CD14-positive monocyte (primary cell): ENCODE measurements at regions not wholly inside any gene's neighbourhood (a gene's known extent, or its start where the extent isn't known, plus 50 kb on each side); places are given as distances from the start of the nearest gene placed in this dataset.

ENCODE experiments used
- DNase-seq, 3 donors: peaks; one replicate each; pipeline ENCODE4 v3.0.0-alpha.2; 2011 to 2022
- H2AFZ ChIP-seq: 2 replicates; pipeline ENCODE4 v1.6.0; 2012; ENCODE audit warnings: mild to moderate bottlenecking, low read depth, low read length, inconsistent platforms; ENCODE audit not compliant: insufficient read depth, poor library complexity, severe bottlenecking
- H3K27ac ChIP-seq, 2 donors: 1 replicate in 1 of 2; 2 replicates in 1 of 2; pipeline ENCODE4 v1.5.1; 2012 to 2013; ENCODE audit warnings: low read length in 2 of 2, control low read depth in 1 of 2, inconsistent platforms in 1 of 2, low read depth in 1 of 2, mild to moderate bottlenecking in 1 of 2
- H3K27me3 ChIP-seq, 2 donors: one replicate each; pipeline versions ENCODE4 v1.6.0 to v1.6.1; 2011 to 2013; ENCODE audit warnings: low read length in 2 of 2; ENCODE audit not compliant: control insufficient read depth in 2 of 2, insufficient read depth in 2 of 2
- H3K36me3 ChIP-seq, 2 donors: replicated peaks in 1 of 2; 1 replicate in 1 of 2; 2 replicates in 1 of 2; pipeline versions ENCODE4 v1.5.1 to v1.6.1; 2012 to 2013; ENCODE audit warnings: low read length in 2 of 2, control low read depth in 1 of 2, inconsistent platforms in 1 of 2, mild to moderate bottlenecking in 1 of 2; ENCODE audit not compliant: insufficient read depth in 2 of 2, control insufficient read depth in 1 of 2
- H3K4me1 ChIP-seq, 2 donors: 1 replicate in 1 of 2; 2 replicates in 1 of 2; pipeline versions ENCODE4 v1.5.1 to v1.6.1; 2012 to 2013; ENCODE audit warnings: low read length in 2 of 2, control low read depth in 1 of 2, inconsistent platforms in 1 of 2, mild to moderate bottlenecking in 1 of 2, moderate library complexity in 1 of 2; ENCODE audit not compliant: insufficient read depth in 2 of 2, control insufficient read depth in 1 of 2
- H3K4me2 ChIP-seq: replicated peaks from 2 replicates; pipeline ENCODE3; 2012; ENCODE audit warnings: low read length, moderate library complexity, mild to moderate bottlenecking; ENCODE audit not compliant: poor library complexity, severe bottlenecking; ENCODE audit errors: extremely low read depth
- H3K4me3 ChIP-seq, 3 experiments: fragments of 200-600 bp in 1 of 3; sonication (generic) in 1 of 3; replicated peaks in 1 of 3; 1 replicate in 2 of 3; 2 replicates in 1 of 3; pipeline ENCODE4 v1.5.1; 2011 to 2013; ENCODE audit warnings: low read length in 3 of 3, mild to moderate bottlenecking in 3 of 3, control low read depth in 2 of 3, low read depth in 2 of 3, inconsistent platforms in 1 of 3, moderate library complexity in 1 of 3
- H3K79me2 ChIP-seq: 2 replicates; pipeline ENCODE4 v1.6.0; 2012; ENCODE audit warnings: mild to moderate bottlenecking, control low read depth, inconsistent platforms, low read length, moderate library complexity; ENCODE audit not compliant: insufficient read depth
- H3K9ac ChIP-seq: 2 replicates; pipeline ENCODE4 v1.6.0; 2017; ENCODE audit warnings: low read length, mild to moderate bottlenecking; ENCODE audit not compliant: insufficient read depth, poor library complexity, severe bottlenecking
- H3K9me3 ChIP-seq, 2 donors: replicated peaks in 1 of 2; 1 replicate in 1 of 2; 2 replicates in 1 of 2; pipeline versions ENCODE4 v1.5.1 to v1.6.1; 2012 to 2013; ENCODE audit warnings: low read length in 2 of 2, control low read depth in 1 of 2; ENCODE audit not compliant: control insufficient read depth in 1 of 2, insufficient read depth in 1 of 2
- H4K20me1 ChIP-seq: 2 replicates; pipeline ENCODE4 v1.6.0; 2012; ENCODE audit warnings: mild to moderate bottlenecking, low read length, control low read depth, moderate library complexity; ENCODE audit not compliant: insufficient read depth
- H3K27ac Mint-ChIP-seq, 7 donors: one replicate each; pipeline ENCODE4 v1.8.0; 2020; ENCODE audit warnings: mild to moderate bottlenecking in 7 of 7, mixed read lengths in 7 of 7, moderate library complexity in 6 of 7, inconsistent platforms in 2 of 7
- H3K27me3 Mint-ChIP-seq, 3 donors: one replicate each; pipeline ENCODE4 v1.8.0; 2021 to 2022; ENCODE audit warnings: low read depth in 3 of 3, mild to moderate bottlenecking in 3 of 3, mixed read lengths in 3 of 3, moderate library complexity in 3 of 3, inconsistent platforms in 1 of 3
- H3K36me3 Mint-ChIP-seq, 2 donors: one replicate each; pipeline ENCODE4 v1.8.0; 2020; ENCODE audit warnings: mixed read lengths in 2 of 2, inconsistent platforms in 1 of 2, mild to moderate bottlenecking in 1 of 2
- H3K4me1 Mint-ChIP-seq: one replicate; pipeline ENCODE4 v1.8.0; 2020; ENCODE audit warnings: mild to moderate bottlenecking, mixed read lengths
- H3K4me3 Mint-ChIP-seq, 2 donors: one replicate each; pipeline ENCODE4 v1.8.0; 2020; ENCODE audit warnings: mild to moderate bottlenecking in 2 of 2, mixed read lengths in 2 of 2, moderate library complexity in 1 of 2
- H3K9me3 Mint-ChIP-seq, 7 donors: one replicate each; pipeline ENCODE4 v1.8.0; 2020 to 2022; ENCODE audit warnings: mixed read lengths in 7 of 7, mild to moderate bottlenecking in 6 of 7, moderate library complexity in 6 of 7, inconsistent platforms in 2 of 7
- CTCF ChIP-seq: fragments of 200-600 bp; IDR thresholded peaks from one replicate; pipeline ENCODE4 v1.8.0; 2022; ENCODE audit warnings: antibody characterized with exemption, mild to moderate bottlenecking
- WGBS: methylation state at CpG from one replicate; pipeline ENCODE4 v1.1.5; 2013; ENCODE audit warnings: missing lambda C conversion rate; ENCODE audit not compliant: insufficient coverage; 5-methylcytosine and 5-hydroxymethylcytosine counted together
- intact Hi-C, 2 donors: fragments of 100-400 bp; cut with micrococcal nuclease; formaldehyde crosslinking; loops; one replicate each; pipeline versions ENCODE4 v1.15.0 to v1.15.1; 2023

GRCh38 chr12:66960006-66960405 is 281.1 kb upstream of the GRIP1 start:
- Histone ChIP-seq H3K4me2 (no peak overlapping the region), H3K9me3 (no peaks in the 10 kb centered on the region), H4K20me1 (no peaks in the 10 kb centered on the region), H3K4me3 (no peak overlapping the region), H3K79me2 (no peaks in the 10 kb centered on the region), H3K27ac (no peak overlapping the region), H3K27me3 (no peaks in the 10 kb centered on the region), H3K9ac (no peak overlapping the region), H2AFZ (no peak overlapping the region), H3K4me1 (peaks cover 21% of the 10 kb centered on the region in 2 donors), H3K36me3 (no peaks in the 10 kb centered on the region)
- no peak for TF ChIP-seq CTCF
- Mint-ChIP-seq H3K4me1 (peaks cover 21% of the 10 kb centered on the region), H3K27me3 (no peaks in the 10 kb centered on the region), H3K27ac (no peak overlapping the region), H3K4me3 (no peak overlapping the region), H3K9me3 (peaks cover 0 to 3% (median 0%) of the 10 kb centered on the region in 7 donors), H3K36me3 (no peaks in the 10 kb centered on the region)
- intact Hi-C loops: no loop called here
- no peak for DNase-seq
- 80% methylated on average over 1 of the region's 1 CpG for WGBS

DNA sequence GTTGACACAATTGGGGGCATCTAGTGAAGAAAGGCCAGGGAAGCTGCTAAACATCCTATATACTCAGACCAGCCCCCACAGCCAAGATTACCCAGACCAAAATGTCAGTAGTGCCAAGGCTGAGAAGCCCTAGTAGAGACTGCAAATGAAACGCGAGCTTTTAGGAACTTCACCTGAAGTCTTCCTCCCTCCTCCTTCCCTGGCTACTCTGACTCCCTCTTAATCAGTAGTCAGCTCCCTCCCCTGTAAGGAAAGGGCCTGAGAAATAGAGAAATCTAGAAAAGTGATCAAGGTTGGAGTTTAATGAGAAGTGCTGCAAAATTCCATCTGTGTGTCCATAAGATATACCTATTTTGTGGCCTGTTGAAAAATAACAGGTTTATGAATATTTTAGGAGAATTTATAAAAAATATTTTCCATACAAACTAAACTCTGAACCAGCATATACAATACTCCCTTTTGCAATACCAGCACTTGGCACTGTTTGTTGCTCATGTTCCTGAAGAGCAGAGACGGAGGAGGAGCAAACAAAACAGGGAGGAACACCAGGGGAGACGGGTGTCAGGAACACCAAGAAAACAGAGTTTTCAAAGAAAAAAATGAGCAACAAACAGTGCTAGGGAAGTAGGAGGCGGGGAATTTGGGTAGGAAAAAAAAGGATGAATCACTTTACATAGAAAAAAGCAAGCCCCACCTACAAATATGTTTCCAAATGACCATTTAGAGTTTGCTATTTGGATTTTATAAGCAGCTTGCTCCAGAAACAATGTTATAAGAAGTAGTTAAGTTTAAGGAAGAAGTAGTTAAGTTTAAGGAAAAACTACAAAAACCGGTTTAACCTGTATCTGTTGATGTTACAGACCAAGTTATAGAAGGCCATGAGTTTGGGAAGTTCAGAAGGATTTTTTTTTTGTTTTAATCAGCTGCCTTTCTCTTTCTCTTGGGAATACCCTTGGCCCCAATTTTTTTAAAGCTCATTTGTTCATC is 282.1 kb upstream of the GRIP1 start:
- H3K27ac ChIP-seq: no peak overlapping the region
- H3K27me3 Mint-ChIP-seq: no peaks in the 10 kb centered on the region
- H3K36me3 Mint-ChIP-seq: no peaks in the 10 kb centered on the region
- intact Hi-C loops: no loop called here
- no peak overlapping the region for H2AFZ ChIP-seq
- no peaks in the 10 kb centered on the region for H3K9me3 Mint-ChIP-seq
- no peaks in the 10 kb centered on the region for H3K79me2 ChIP-seq
- no peak overlapping the region for H3K4me3 ChIP-seq
- WGBS: no CpG with 5 or more reads among the region's 6 CpGs
- peaks cover 21% of the 10 kb centered on the region in 2 donors for H3K4me1 ChIP-seq
- DNase-seq: no peak
- peak overlapping the region in 1 of 7 donors; percentile 37 for H3K27ac Mint-ChIP-seq
- no peak overlapping the region for H3K9ac ChIP-seq
- H3K4me1 Mint-ChIP-seq: peaks cover 21% of the 10 kb centered on the region
- no peaks in the 10 kb centered on the region for H3K27me3 ChIP-seq
- peak overlapping the region; percentile 50 for H3K4me2 ChIP-seq
- peak overlapping the region in 1 of 2 donors; percentile 18 for H3K4me3 Mint-ChIP-seq
- H3K9me3 ChIP-seq: no peaks in the 10 kb centered on the region
- no peaks in the 10 kb centered on the region for H4K20me1 ChIP-seq
- no peaks in the 10 kb centered on the region for H3K36me3 ChIP-seq
- no peak for TF ChIP-seq CTCF
